ENCODE measurements at regions not wholly inside any gene's neighbourhood (a gene's known extent, or its start where the extent isn't known, plus 50 kb on each side); places are given as distances from the start of the nearest gene placed in this dataset.

- Histone ChIP-seq H3K27me3 (ENCODE audit: control insufficient read depth, extremely low read depth, insufficient read depth, low read length) (no peaks in the 10 kb centered on the region), H3K79me2 (ENCODE audit: control insufficient read depth, insufficient read depth, low read length) (no peaks in the 10 kb centered on the region), H3K9ac (ENCODE audit: control insufficient read depth, extremely low read depth, insufficient read depth, low read length) (no peak overlapping the region), H3K4me2 (ENCODE audit: control insufficient read depth, extremely low read depth, insufficient read depth, low read depth, low read length) (no peak overlapping the region), H3K27ac (ENCODE audit: control insufficient read depth, insufficient read depth, low read length) (no peak overlapping the region), H3K36me3 (ENCODE audit: control insufficient read depth in 2 of 2, extremely low read depth in 1 of 2, insufficient read depth in 2 of 2, low read length in 2 of 2) (no peaks in the 10 kb centered on the region), H3K4me1 (ENCODE audit: control insufficient read depth, extremely low read depth, insufficient read depth, low read length) (no peaks in the 10 kb centered on the region), H4K20me1 (ENCODE audit: control insufficient read depth, extremely low read depth, insufficient read depth, low read length) (no peaks in the 10 kb centered on the region), H2AFZ (ENCODE audit: control insufficient read depth, low read length) (no peak overlapping the region), H3K9me1 (ENCODE audit: control insufficient read depth, extremely low read depth, insufficient read depth, low read length) (no peaks in the 10 kb centered on the region), H3K4me3 (ENCODE audit: control insufficient read depth in 2 of 3, extremely low read depth in 1 of 3, insufficient read depth in 2 of 3, low read depth in 1 of 3, low read length in 3 of 3) (no peak overlapping the region), H3K9me3 (ENCODE audit: control insufficient read depth, low read depth, low read length) (no peaks in the 10 kb centered on the region)
- dilution Hi-C loops (cut with MboI; ENCODE audit: extremely low pct_ligation_motif_present, low sequenced_read_pairs), result no loop called here
- no peak for TF ChIP-seq EZH2 (IDR thresholded peaks at IDR 0.05; ENCODE audit: low read length)
- TF ChIP-seq CTCF (optimal IDR thresholded peaks at IDR 0.05 in 1 of 3, IDR thresholded peaks at IDR 0.05 in 1 of 3, conservative IDR thresholded peaks at IDR 0.05 in 1 of 3; ENCODE audit: extremely low read depth in 1 of 3, insufficient read depth in 2 of 3, low read length in 3 of 3), result no peak
- DNase-seq (ENCODE audit: low read depth, low spot score), result no peak
- no peak for FAIRE-seq
Observed at GRCh38 chr1:239539812-239540211, 153.4 kb downstream of the CHRM3 start.

GRCh38 chr1:239543873-239544272, 157.5 kb downstream of the CHRM3 start:
- no peak overlapping the region for H3K4me2 ChIP-seq (ENCODE audit: control insufficient read depth, extremely low read depth, insufficient read depth, low read depth, low read length)
- no peak overlapping the region for H2AFZ ChIP-seq (ENCODE audit: control insufficient read depth, low read length)
- no peaks in the 10 kb centered on the region for H3K9me3 ChIP-seq (ENCODE audit: control insufficient read depth, low read depth, low read length)
- H4K20me1 ChIP-seq (ENCODE audit: control insufficient read depth, extremely low read depth, insufficient read depth, low read length), result no peaks in the 10 kb centered on the region
- H3K9ac ChIP-seq (ENCODE audit: control insufficient read depth, extremely low read depth, insufficient read depth, low read length), result no peak overlapping the region
- dilution Hi-C loops (cut with MboI; ENCODE audit: extremely low pct_ligation_motif_present, low sequenced_read_pairs), result no loop called here
- no peaks in the 10 kb centered on the region for H3K9me1 ChIP-seq (ENCODE audit: control insufficient read depth, extremely low read depth, insufficient read depth, low read length)
- no peak for DNase-seq (ENCODE audit: low read depth, low spot score)
- H3K79me2 ChIP-seq (ENCODE audit: control insufficient read depth, insufficient read depth, low read length), result no peaks in the 10 kb centered on the region
- no peaks in the 10 kb centered on the region for H3K36me3 ChIP-seq (ENCODE audit: control insufficient read depth in 2 of 2, extremely low read depth in 1 of 2, insufficient read depth in 2 of 2, low read length in 2 of 2)
- no peaks in the 10 kb centered on the region for H3K4me1 ChIP-seq (ENCODE audit: control insufficient read depth, extremely low read depth, insufficient read depth, low read length)
- H3K27me3 ChIP-seq (ENCODE audit: control insufficient read depth, extremely low read depth, insufficient read depth, low read length), result no peaks in the 10 kb centered on the region
- no peak overlapping the region for H3K4me3 ChIP-seq (ENCODE audit: control insufficient read depth in 2 of 3, extremely low read depth in 1 of 3, insufficient read depth in 2 of 3, low read depth in 1 of 3, low read length in 3 of 3)
- no peak overlapping the region for H3K27ac ChIP-seq (ENCODE audit: control insufficient read depth, insufficient read depth, low read length)
- TF ChIP-seq EZH2 (IDR thresholded peaks at IDR 0.05; ENCODE audit: low read length) (no peak), CTCF (optimal IDR thresholded peaks at IDR 0.05 in 1 of 3, IDR thresholded peaks at IDR 0.05 in 1 of 3, conservative IDR thresholded peaks at IDR 0.05 in 1 of 3; ENCODE audit: extremely low read depth in 1 of 3, insufficient read depth in 2 of 3, low read length in 3 of 3) (no peak)
- no peak for FAIRE-seq

Data from keratinocyte (primary cell).